Activated T-cell treated with anti-CD3 and anti-CD28 coated beads, Interleukin-2, amount 50 U/mL, for 72 hours (primary cell): ENCODE measurements at regions not wholly inside any gene's neighbourhood (a gene's known extent, or its start where the extent isn't known, plus 50 kb on each side); places are given as distances from the start of the nearest gene placed in this dataset.
"Not testable (repeated sequence)": the region's sequence is repeated elsewhere in the genome, so short reads cannot be mapped to it uniquely, and the experiment has no call there.

Experiments
- ATAC-seq, 2 donors: fragments of 150-1000 bp; cut with Tn5 transposase; replicated peaks in 1 of 2; 2 replicates each; pipeline ENCODE4 v1.10.0; 2021; ENCODE audit warnings: moderate library complexity in 2 of 2, mild to moderate bottlenecking in 1 of 2
- DNase-seq, 2 donors: peaks; one replicate each; pipeline ENCODE4 v3.0.0; 2021 to 2022; ENCODE audit warnings: mixed read lengths in 1 of 2
- H3K27ac Mint-ChIP-seq: one replicate; pipeline ENCODE4 v1.8.0; 2022; ENCODE audit warnings: mild to moderate bottlenecking, moderate library complexity, mixed read lengths
- H3K27me3 Mint-ChIP-seq: one replicate; pipeline ENCODE4 v1.8.0; 2022; ENCODE audit warnings: low read depth, mixed read lengths
- H3K36me3 Mint-ChIP-seq, 2 donors: one replicate each; pipeline ENCODE4 v1.8.0; 2022; ENCODE audit warnings: mixed read lengths in 2 of 2, mild to moderate bottlenecking in 1 of 2; ENCODE audit not compliant: insufficient read depth in 2 of 2
- H3K4me1 Mint-ChIP-seq: one replicate; pipeline ENCODE4 v1.8.0; 2022; ENCODE audit warnings: low read depth, mixed read lengths
- H3K4me3 Mint-ChIP-seq, 2 donors: one replicate each; pipeline ENCODE4 v1.8.0; 2022; ENCODE audit warnings: mild to moderate bottlenecking in 2 of 2, mixed read lengths in 2 of 2, moderate library complexity in 2 of 2
- H3K9me3 Mint-ChIP-seq, 2 donors: one replicate each; pipeline ENCODE4 v1.8.0; 2022; ENCODE audit warnings: mixed read lengths in 2 of 2

- ATAC-seq (no peak), DNase-seq (no peak)
- Mint-ChIP-seq H3K27ac (no peak overlapping the region), H3K4me3 (no peak overlapping the region), H3K36me3 (peaks cover 0 to 1% of the 10 kb centered on the region in 2 donors), H3K27me3 (no peaks in the 10 kb centered on the region), H3K4me1 (no peaks in the 10 kb centered on the region), H3K9me3 (peaks cover 3 to 6% of the 10 kb centered on the region in 2 donors)
Measured at GRCh38 chr4:97103252-97103651, 1040.0 kb downstream of the STPG2 start.

DNA sequence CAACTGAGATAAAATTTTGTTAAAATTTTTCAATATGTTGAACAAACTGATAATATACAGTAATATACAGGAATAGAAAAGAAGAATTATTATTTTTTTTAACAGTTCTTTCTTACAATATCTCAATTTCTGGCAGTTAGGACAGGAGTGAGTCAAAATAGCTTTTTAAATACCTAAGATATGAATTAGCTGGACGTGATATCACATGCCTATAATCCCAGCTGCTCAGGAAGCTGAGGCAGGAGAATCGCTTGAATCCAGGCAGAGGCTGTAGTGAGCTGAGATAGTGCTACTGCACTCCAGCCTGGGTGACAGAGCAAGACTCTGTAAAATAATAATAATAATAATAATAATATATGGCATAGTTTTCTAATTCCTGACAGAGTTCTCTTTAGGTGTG lies 1039.3 kb downstream of the STPG2 start:
- no peaks in the 10 kb centered on the region for H3K4me1 Mint-ChIP-seq
- H3K27me3 Mint-ChIP-seq = no peaks in the 10 kb centered on the region
- DNase-seq (no peak), ATAC-seq (no peak)
- H3K4me3 Mint-ChIP-seq = no peak overlapping the region
- peaks cover 3 to 6% of the 10 kb centered on the region in 2 donors for H3K9me3 Mint-ChIP-seq
- peaks cover 0 to 1% of the 10 kb centered on the region in 2 donors for H3K36me3 Mint-ChIP-seq
- no peak overlapping the region for H3K27ac Mint-ChIP-seq

GRCh38 chr4:97104666-97105065 lies 1038.6 kb downstream of the STPG2 start:
- Mint-ChIP-seq H3K27me3 (no peaks in the 10 kb centered on the region), H3K4me1 (no peaks in the 10 kb centered on the region), H3K36me3 (no peaks in the 10 kb centered on the region), H3K9me3 (peaks cover 3 to 6% of the 10 kb centered on the region in 2 donors), H3K27ac (no peak overlapping the region), H3K4me3 (no peak overlapping the region)
- ATAC-seq (no peak), DNase-seq (no peak)

DNA sequence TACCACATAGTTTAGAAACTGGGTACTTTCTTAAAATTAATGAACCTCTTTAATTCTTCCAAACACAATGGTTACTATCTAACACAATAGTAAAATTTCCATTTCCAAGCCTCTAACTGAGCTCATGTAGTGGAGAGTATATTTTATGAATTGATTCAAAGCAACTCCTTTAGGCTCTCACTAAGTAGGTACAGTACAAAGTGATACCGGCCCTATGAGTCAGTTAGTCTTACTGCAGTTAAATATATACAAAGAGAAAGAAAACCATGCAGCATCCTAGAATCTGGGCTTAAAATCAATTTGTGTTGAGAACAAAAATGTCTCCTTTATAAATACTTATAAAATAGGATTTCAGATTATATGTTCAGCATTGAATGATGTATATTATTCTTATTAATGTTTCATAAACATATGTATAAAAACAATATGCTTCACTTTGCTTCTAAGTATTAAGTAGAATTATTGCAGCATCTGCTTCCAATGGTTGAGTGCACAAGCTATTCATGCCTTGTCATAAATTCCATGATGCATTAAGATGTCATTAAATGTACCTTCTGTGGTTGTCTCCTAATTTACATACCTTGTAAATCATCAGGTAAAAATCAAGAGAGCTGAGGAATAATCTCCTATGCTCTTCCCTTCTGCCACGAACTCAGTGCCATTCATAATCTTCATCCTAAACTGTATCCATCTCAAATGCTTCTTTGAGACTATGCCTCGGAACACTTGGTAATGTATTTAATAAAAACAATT lies 1037.8 kb downstream of the STPG2 start:
- ATAC-seq (no peak), DNase-seq (no peak)
- Mint-ChIP-seq H3K36me3 (no peaks in the 10 kb centered on the region), H3K4me3 (no peak overlapping the region), H3K27me3 (no peaks in the 10 kb centered on the region), H3K27ac (no peak overlapping the region), H3K4me1 (no peaks in the 10 kb centered on the region), H3K9me3 (peaks cover 3 to 5% of the 10 kb centered on the region in 2 donors)

DNA sequence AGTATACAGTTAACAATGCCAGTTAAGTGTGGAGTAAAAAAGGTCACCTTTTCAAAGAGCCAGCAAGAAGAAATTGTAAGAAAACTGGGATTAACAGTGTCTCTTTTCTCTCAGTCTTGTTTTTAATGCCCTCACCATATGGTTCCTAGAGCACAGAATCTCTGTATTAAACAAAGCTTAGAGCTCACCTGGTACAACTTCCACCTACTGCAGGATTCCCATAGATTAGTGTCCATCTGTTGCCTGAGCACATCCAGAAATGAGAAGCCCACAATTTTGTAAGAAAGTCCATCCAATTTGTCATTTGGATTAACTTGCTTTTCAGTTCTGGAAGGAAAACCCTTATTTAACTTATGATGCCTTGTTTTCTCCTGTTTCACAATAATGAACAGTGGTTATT lies 1037.1 kb downstream of the STPG2 start:
- Mint-ChIP-seq H3K27me3 (no peaks in the 10 kb centered on the region), H3K4me1 (no peaks in the 10 kb centered on the region), H3K4me3 (no peak overlapping the region), H3K36me3 (no peaks in the 10 kb centered on the region), H3K27ac (no peak overlapping the region), H3K9me3 (peaks cover 2 to 3% of the 10 kb centered on the region in 2 donors)
- no peak for DNase-seq
- no peak for ATAC-seq

DNA sequence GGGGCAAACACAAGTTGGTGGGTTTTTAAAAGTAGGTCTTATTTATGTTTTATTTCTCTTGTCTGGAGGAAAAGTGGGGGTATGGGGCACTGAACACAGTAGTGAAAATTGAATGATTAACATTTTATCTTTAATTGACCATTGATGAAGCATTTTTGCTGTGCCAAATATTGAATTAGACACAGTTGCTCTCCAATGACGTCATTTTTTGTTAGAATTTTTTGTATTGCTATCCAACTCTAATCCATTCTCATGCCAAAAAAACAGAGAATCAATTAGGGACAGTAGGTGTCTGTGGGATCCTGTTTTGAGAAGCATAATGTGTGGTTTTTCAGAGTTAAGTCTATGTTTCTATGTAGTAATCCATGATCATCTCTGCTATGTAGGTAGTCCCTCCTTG lies 1032.8 kb downstream of the STPG2 start:
- Mint-ChIP-seq H3K4me3 (no peak overlapping the region), H3K9me3 (peaks cover 0 to 2% of the 10 kb centered on the region in 2 donors), H3K36me3 (no peaks in the 10 kb centered on the region), H3K4me1 (no peaks in the 10 kb centered on the region), H3K27ac (no peak overlapping the region), H3K27me3 (no peaks in the 10 kb centered on the region)
- DNase-seq (no peak), ATAC-seq (no peak)

DNA sequence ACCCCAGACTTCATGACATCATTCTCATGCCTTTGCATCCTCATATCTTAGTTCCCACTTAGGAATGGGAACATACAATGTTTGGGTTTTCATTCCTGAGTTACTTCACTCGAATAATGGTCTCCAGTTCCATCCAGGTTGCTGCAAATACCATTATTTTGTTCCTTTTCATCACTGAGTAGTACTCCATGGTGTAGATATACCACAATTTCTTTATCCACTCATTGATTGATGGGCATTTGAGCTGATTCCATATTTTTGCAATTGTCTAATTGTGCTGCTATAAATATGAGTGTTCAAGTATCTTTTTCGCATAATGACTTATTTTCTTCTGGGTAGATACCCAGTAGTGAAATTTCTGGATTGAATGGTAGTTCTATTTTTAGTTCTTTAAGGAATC lies 1026.8 kb downstream of the STPG2 start:
- no peaks in the 10 kb centered on the region for H3K36me3 Mint-ChIP-seq
- no peak for DNase-seq
- peaks cover 9 to 11% of the 10 kb centered on the region in 2 donors for H3K9me3 Mint-ChIP-seq
- no peak for ATAC-seq
- H3K4me1 Mint-ChIP-seq = no peaks in the 10 kb centered on the region
- H3K4me3 Mint-ChIP-seq = no peak overlapping the region
- H3K27ac Mint-ChIP-seq = no peak overlapping the region
- H3K27me3 Mint-ChIP-seq = no peaks in the 10 kb centered on the region

DNA sequence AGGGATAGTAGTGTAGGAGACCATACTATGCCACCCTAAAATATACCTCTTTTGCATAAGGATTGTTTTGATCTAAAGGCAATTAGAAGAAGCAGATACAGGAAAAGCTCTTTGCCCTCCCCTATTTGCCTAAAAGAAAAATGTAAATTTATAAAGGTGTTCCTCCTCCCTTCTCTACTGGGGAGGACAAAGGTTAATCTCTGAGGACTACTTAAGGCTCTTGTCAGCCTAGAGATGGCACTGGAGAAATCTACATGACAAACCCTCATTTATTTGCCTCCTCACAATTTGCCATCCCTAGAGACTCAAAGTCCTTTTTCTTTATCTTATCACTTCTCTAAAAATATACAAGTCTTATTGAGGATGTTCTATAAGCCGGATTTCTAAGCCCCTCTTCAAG lies 1021.8 kb downstream of the STPG2 start:
- ATAC-seq = no peak
- Mint-ChIP-seq H3K27ac (no peak overlapping the region), H3K4me3 (no peak overlapping the region), H3K9me3 (peaks cover 9 to 17% of the 10 kb centered on the region in 2 donors), H3K27me3 (no peaks in the 10 kb centered on the region), H3K4me1 (no peaks in the 10 kb centered on the region), H3K36me3 (no peaks in the 10 kb centered on the region)
- DNase-seq = no peak

DNA sequence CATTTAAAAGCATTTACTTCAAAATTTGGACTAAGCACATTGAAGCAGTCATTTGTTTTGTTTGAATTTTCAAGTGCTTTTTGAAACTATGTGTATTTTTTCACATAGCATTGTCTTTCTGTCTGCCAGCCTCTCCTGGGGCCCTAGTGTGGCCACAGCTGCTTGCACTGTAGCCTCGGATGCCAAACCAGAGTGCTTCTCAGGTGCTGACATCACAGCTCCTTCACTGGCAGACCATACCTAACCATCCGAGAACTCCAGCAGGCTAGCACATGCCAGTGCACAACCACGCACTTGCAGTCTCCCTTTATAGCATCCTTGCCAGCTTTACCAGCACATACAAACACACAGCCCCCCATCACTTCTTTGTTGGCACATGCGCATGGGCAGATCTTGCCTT lies 1019.7 kb downstream of the STPG2 start:
- ATAC-seq = no peak
- no peak overlapping the region for H3K27ac Mint-ChIP-seq
- no peaks in the 10 kb centered on the region for H3K36me3 Mint-ChIP-seq
- peaks cover 12 to 14% of the 10 kb centered on the region in 2 donors for H3K9me3 Mint-ChIP-seq
- no peak overlapping the region for H3K4me3 Mint-ChIP-seq
- no peaks in the 10 kb centered on the region for H3K27me3 Mint-ChIP-seq
- DNase-seq = no peak
- no peaks in the 10 kb centered on the region for H3K4me1 Mint-ChIP-seq

DNA sequence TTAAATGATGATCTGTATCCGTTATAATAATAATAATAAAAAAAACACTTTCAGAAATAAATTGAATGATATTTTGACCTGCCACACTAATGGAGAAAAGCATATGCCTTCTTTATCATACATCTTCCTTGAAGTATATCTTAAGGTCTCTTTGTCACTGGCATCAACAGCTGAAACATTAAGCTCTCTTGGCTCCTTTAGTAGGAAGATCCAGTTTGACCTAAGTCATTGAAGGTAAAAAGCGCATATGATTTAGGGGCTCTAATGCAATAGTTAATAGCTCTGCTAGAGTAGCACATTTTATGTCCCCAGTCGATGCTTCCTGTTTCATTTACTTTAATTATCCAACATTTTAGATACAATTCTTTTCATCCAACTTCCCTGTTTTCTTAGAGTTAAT lies 1010.8 kb downstream of the STPG2 start:
- Mint-ChIP-seq H3K27ac (no peak overlapping the region), H3K36me3 (no peaks in the 10 kb centered on the region), H3K9me3 (peaks cover 7 to 10% of the 10 kb centered on the region in 2 donors), H3K27me3 (no peaks in the 10 kb centered on the region), H3K4me1 (no peaks in the 10 kb centered on the region), H3K4me3 (no peak overlapping the region)
- DNase-seq (no peak), ATAC-seq (no peak)

GRCh38 chr4:97134456-97134855 lies 1008.8 kb downstream of the STPG2 start:
- peaks cover 8 to 15% of the 10 kb centered on the region in 2 donors for H3K9me3 Mint-ChIP-seq
- H3K27me3 Mint-ChIP-seq = no peaks in the 10 kb centered on the region
- H3K4me1 Mint-ChIP-seq = no peaks in the 10 kb centered on the region
- DNase-seq (no peak), ATAC-seq (no peak)
- H3K4me3 Mint-ChIP-seq = no peak overlapping the region
- peaks cover 0 to 6% of the 10 kb centered on the region in 2 donors for H3K36me3 Mint-ChIP-seq
- no peak overlapping the region for H3K27ac Mint-ChIP-seq

DNA sequence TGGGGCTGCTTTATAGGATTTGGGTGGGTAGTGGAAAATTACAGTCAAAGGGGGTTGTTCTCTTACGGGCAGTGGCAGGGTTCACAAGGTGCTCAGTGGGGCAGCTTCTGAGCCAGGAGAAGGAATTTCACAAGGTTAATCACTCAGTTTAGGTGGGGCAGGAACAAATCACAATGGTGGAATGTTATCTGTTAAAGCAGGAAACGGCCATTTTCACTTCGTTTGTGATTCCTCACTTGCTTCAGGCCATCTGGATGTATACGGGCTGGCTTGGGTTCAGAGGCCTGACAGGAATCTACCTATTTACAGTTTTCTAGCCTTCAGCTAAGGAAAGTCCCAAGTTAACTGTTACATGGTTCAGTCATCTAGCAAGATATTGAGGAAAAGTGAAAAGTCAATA lies 1003.5 kb downstream of the STPG2 start:
- no peaks in the 10 kb centered on the region for H3K4me1 Mint-ChIP-seq
- H3K9me3 Mint-ChIP-seq = peaks cover 11 to 25% of the 10 kb centered on the region in 2 donors
- no peak overlapping the region for H3K4me3 Mint-ChIP-seq
- peaks cover 0 to 6% of the 10 kb centered on the region in 2 donors for H3K36me3 Mint-ChIP-seq
- ATAC-seq (no peak), DNase-seq (no peak)
- no peak overlapping the region for H3K27ac Mint-ChIP-seq
- H3K27me3 Mint-ChIP-seq = no peaks in the 10 kb centered on the region

DNA sequence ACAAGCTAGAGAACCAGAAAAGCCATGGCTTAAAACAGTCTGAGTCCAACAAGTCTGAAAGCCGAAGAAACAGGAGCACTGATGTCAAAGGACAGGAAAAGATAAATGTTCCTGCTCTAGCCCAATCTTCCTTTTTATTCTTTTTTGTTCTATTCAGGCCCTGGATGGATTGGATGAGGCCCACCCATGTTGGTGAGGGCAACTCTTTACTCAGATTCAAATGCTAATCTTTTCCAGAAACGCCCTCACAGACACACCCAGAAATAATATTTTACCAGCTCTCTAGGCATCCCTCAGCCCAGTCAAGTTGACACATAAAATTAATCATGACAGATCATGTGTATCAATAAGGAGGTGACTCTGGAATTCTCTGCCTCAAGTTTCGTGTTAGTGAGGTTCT lies 1002.7 kb downstream of the STPG2 start:
- H3K27me3 Mint-ChIP-seq = no peaks in the 10 kb centered on the region
- peaks cover 0 to 6% of the 10 kb centered on the region in 2 donors for H3K36me3 Mint-ChIP-seq
- H3K9me3 Mint-ChIP-seq = peaks cover 11 to 25% of the 10 kb centered on the region in 2 donors

DNA sequence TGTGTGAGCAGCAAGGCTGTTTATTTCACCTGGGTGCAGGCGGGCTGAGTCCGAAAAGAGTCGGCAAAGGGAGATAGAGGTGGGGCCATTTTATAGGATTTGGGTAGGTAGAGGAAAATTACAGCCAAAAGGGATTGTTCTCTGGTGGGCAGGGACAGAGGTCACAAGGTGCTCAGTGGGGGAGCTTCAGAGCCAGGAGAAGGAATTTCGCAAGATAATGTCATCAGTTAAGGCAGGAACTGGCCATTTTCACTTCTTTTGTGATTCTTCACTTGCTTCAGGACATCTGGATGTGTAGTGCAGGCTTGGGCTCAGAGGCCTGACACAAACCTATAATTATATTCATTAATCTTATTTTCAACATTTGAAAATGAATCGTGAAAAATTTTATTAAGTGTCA lies 1001.9 kb downstream of the STPG2 start:
- H3K9me3 Mint-ChIP-seq = peaks cover 11 to 25% of the 10 kb centered on the region in 2 donors
- H3K36me3 Mint-ChIP-seq, ATAC-seq, H3K4me3 Mint-ChIP-seq, H3K27me3 Mint-ChIP-seq, H3K27ac Mint-ChIP-seq, H3K4me1 Mint-ChIP-seq, DNase-seq: not testable (repeated sequence)

More for the DNA sequence above, 1002.7 kb downstream of the STPG2 start:
- H3K27ac Mint-ChIP-seq = no peak overlapping the region
- H3K4me1 Mint-ChIP-seq = no peaks in the 10 kb centered on the region
- ATAC-seq (no peak), DNase-seq (no peak)
- no peak overlapping the region for H3K4me3 Mint-ChIP-seq
